ENCODE measurements at regions not wholly inside any gene's neighbourhood (a gene's known extent, or its start where the extent isn't known, plus 50 kb on each side); places are given as distances from the start of the nearest gene placed in this dataset.

GRCh38 chr14:58907803-58908202, 270.0 kb downstream of the DACT1 start:
- TF ChIP-seq CTCF (IDR thresholded peaks at IDR 0.05) (no peak), ATF2 (CRISPR knock-in tag; IDR thresholded peaks at IDR 0.05; ENCODE audit: borderline replicate concordance, low read depth) (no peak), AFF4 (CRISPR knock-in tag; IDR thresholded peaks at IDR 0.05; ENCODE audit: borderline replicate concordance) (no peak), TCF7 (CRISPR knock-in tag; IDR thresholded peaks at IDR 0.05; ENCODE audit: low read depth) (no peak), ETV6 (CRISPR knock-in tag; IDR thresholded peaks at IDR 0.05) (no peak), PRDM15 (CRISPR knock-in tag; IDR thresholded peaks at IDR 0.05) (no peak)
